Ovary (tissue), 3 donors: ENCODE measurements at regions not wholly inside any gene's neighbourhood (a gene's known extent, or its start where the extent isn't known, plus 50 kb on each side); places are given as distances from the start of the nearest gene placed in this dataset.

Experiments
- EP300 ChIP-seq: sonication (generic); formaldehyde crosslinking; IDR thresholded peaks from one replicate; pipeline ENCODE4 v1.6.1; 2017; ENCODE audit warnings: antibody characterized with exemption
- TF ChIP-seq, protein P1 (sequence below), 3 donors: fragments of 450-650 bp in 2 of 3; fragments of 200-600 bp in 1 of 3; IDR thresholded peaks; one replicate each; pipeline versions ENCODE4 v1.5.1 to v1.8.0; 2016 to 2022; ENCODE audit warnings: antibody characterized with exemption in 3 of 3, mild to moderate bottlenecking in 1 of 3
- donor health status: DM: no; HTN: no; CAD: no.

DNA sequence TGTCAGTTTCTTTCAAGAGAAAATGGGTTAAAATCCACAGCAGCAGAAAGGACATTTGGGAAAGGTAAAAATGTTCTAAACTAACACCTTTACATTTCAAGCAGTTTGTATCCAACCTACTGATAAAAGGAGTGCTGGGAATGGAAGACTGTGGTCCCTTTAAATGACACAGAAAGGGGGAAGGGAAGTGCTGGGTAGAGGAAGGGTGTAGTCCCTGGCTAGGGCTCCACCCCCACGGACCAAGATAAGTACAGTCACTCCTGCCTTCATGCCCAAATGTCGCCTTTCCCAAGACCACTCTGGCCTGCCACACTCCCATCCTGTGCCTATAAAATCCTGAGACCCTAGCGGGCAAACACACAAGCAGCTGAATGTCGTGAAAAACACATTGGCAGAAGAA, 350.9 kb upstream of the POU1F1 start:
- TF ChIP-seq, protein P1, sequence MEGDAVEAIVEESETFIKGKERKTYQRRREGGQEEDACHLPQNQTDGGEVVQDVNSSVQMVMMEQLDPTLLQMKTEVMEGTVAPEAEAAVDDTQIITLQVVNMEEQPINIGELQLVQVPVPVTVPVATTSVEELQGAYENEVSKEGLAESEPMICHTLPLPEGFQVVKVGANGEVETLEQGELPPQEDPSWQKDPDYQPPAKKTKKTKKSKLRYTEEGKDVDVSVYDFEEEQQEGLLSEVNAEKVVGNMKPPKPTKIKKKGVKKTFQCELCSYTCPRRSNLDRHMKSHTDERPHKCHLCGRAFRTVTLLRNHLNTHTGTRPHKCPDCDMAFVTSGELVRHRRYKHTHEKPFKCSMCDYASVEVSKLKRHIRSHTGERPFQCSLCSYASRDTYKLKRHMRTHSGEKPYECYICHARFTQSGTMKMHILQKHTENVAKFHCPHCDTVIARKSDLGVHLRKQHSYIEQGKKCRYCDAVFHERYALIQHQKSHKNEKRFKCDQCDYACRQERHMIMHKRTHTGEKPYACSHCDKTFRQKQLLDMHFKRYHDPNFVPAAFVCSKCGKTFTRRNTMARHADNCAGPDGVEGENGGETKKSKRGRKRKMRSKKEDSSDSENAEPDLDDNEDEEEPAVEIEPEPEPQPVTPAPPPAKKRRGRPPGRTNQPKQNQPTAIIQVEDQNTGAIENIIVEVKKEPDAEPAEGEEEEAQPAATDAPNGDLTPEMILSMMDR (IDR thresholded peaks at IDR 0.05): no peak
- TF ChIP-seq EP300: no peak
